AG04449 (cell line): ENCODE measurements at regions not wholly inside any gene's neighbourhood (a gene's known extent, or its start where the extent isn't known, plus 50 kb on each side); places are given as distances from the start of the nearest gene placed in this dataset.

Source experiments
- CTCF ChIA-PET: fragments of 350-600 bp; formaldehyde crosslinking; extraction: SDS; loops from one replicate; lab custom pipeline; 2021; ENCODE audit warnings: antibody characterized with exemption; lab: Yijun Ruan, JAX
- POLR2A ChIA-PET: fragments of 400-600, 350-600 bp; formaldehyde crosslinking; extraction: SDS; loops from one replicate; lab custom pipeline; 2020; ENCODE audit warnings: antibody characterized with exemption, inconsistent platforms; lab: Yijun Ruan, JAX
- DNase-seq: peaks from one replicate; pipeline ENCODE4 v3.0.0-alpha.2; 2010; ENCODE audit warnings: low read depth, low spot score
- H3K4me3 ChIP-seq: 2 replicates; pipeline ENCODE4 v1.5.1; 2011; ENCODE audit warnings: low read depth, mild to moderate bottlenecking, control low read depth, low read length
- CTCF ChIP-seq: IDR thresholded peaks from one replicate; pipeline ENCODE4 v1.5.1; 2011; ENCODE audit warnings: mild to moderate bottlenecking, moderate library complexity, low read length, control low read depth, inconsistent platforms; ENCODE audit not compliant: insufficient read depth; ENCODE audit errors: missing control alignments

- no peak overlapping the region for H3K4me3 ChIP-seq
- POLR2A ChIA-PET, result no interaction called here
- CTCF ChIA-PET, result no interaction called here
- no peak for TF ChIP-seq CTCF
- DNase-seq, result no peak
Observed at GRCh38 chr16:61050547-61050946, 985.7 kb downstream of the CDH8 start.

- ChIA-PET POLR2A (no interaction called here), CTCF (no interaction called here)
- H3K4me3 ChIP-seq, result no peak overlapping the region
- TF ChIP-seq CTCF, result no peak
- DNase-seq, result no peak
Observed at GRCh38 chr16:61045931-61046330, 990.3 kb downstream of the CDH8 start.

GRCh38 chr16:61042737-61043136 lies 993.5 kb downstream of the CDH8 start:
- no peak overlapping the region for H3K4me3 ChIP-seq
- ChIA-PET POLR2A (no interaction called here), CTCF (no interaction called here)
- no peak for TF ChIP-seq CTCF
- DNase-seq, result no peak

- CTCF ChIA-PET, result no interaction called here
- POLR2A ChIA-PET, result no interaction called here
- no peak overlapping the region for H3K4me3 ChIP-seq
- DNase-seq, result no peak
- TF ChIP-seq CTCF, result no peak
Observed at GRCh38 chr16:61030616-61031015, 1005.6 kb downstream of the CDH8 start.

GRCh38 chr16:61024180-61024900 lies 1011.9 kb downstream of the CDH8 start:
- no peak overlapping the region for H3K4me3 ChIP-seq
- DNase-seq, result no peak
- ChIA-PET POLR2A (no interaction called here), CTCF (no interaction called here)
- no peak for TF ChIP-seq CTCF

- no peak for TF ChIP-seq CTCF
- DNase-seq, result no peak
- ChIA-PET CTCF (no interaction called here), POLR2A (no interaction called here)
- no peak overlapping the region for H3K4me3 ChIP-seq
Observed at GRCh38 chr16:61014869-61015268, 1021.4 kb downstream of the CDH8 start.
